ENCODE measurements at regions not wholly inside any gene's neighbourhood (a gene's known extent, or its start where the extent isn't known, plus 50 kb on each side); places are given as distances from the start of the nearest gene placed in this dataset.
A peak's percentile ranks its signal among the peaks of the same experiment; 100 is the strongest.

DNA sequence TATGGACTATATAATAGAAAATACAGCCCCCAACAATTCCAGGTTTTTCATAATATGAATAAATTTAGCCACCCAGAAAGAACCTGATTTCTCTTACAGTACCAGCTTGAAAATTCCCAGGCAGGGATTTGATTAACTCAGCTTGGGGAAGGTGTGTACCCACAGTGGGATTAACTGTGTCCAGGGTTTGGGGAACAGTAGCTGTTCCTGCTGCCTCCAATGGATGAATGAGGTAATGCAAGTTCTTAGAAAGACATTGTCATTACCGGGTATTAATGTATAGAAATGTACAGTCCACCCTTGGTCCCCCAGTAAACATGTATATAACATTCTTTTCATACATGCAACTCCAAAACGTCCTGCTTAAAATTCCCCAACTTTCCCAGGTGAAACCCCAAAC, 115.6 kb downstream of the LRIG3 start:
- H3K27ac ChIP-seq (replicated peaks) = no peak overlapping the region
- H3K4me3 ChIP-seq (replicated peaks; ENCODE audit: insufficient read depth, low read length) = no peak overlapping the region
- H3K27me3 ChIP-seq (ENCODE audit: insufficient read depth, poor library complexity, severe bottlenecking) = no peaks in the 10 kb centered on the region
- no peak for DNase-seq (ENCODE audit: low read depth in 1 of 2, low spot score in 1 of 2)
- TF ChIP-seq, protein P1, sequence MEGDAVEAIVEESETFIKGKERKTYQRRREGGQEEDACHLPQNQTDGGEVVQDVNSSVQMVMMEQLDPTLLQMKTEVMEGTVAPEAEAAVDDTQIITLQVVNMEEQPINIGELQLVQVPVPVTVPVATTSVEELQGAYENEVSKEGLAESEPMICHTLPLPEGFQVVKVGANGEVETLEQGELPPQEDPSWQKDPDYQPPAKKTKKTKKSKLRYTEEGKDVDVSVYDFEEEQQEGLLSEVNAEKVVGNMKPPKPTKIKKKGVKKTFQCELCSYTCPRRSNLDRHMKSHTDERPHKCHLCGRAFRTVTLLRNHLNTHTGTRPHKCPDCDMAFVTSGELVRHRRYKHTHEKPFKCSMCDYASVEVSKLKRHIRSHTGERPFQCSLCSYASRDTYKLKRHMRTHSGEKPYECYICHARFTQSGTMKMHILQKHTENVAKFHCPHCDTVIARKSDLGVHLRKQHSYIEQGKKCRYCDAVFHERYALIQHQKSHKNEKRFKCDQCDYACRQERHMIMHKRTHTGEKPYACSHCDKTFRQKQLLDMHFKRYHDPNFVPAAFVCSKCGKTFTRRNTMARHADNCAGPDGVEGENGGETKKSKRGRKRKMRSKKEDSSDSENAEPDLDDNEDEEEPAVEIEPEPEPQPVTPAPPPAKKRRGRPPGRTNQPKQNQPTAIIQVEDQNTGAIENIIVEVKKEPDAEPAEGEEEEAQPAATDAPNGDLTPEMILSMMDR (IDR thresholded peaks at IDR 0.05; ENCODE audit: insufficient read depth, low read length) = no peak
- TF ChIP-seq GABPA (IDR thresholded peaks at IDR 0.05; ENCODE audit: low read depth) (no peak), SPI1 (IDR thresholded peaks at IDR 0.05; ENCODE audit: borderline replicate concordance, low read depth) (no peak), POLR2AphosphoS5 (IDR thresholded peaks at IDR 0.05; ENCODE audit: low read depth) (no peak)
- TF ChIP-seq, protein P2, sequence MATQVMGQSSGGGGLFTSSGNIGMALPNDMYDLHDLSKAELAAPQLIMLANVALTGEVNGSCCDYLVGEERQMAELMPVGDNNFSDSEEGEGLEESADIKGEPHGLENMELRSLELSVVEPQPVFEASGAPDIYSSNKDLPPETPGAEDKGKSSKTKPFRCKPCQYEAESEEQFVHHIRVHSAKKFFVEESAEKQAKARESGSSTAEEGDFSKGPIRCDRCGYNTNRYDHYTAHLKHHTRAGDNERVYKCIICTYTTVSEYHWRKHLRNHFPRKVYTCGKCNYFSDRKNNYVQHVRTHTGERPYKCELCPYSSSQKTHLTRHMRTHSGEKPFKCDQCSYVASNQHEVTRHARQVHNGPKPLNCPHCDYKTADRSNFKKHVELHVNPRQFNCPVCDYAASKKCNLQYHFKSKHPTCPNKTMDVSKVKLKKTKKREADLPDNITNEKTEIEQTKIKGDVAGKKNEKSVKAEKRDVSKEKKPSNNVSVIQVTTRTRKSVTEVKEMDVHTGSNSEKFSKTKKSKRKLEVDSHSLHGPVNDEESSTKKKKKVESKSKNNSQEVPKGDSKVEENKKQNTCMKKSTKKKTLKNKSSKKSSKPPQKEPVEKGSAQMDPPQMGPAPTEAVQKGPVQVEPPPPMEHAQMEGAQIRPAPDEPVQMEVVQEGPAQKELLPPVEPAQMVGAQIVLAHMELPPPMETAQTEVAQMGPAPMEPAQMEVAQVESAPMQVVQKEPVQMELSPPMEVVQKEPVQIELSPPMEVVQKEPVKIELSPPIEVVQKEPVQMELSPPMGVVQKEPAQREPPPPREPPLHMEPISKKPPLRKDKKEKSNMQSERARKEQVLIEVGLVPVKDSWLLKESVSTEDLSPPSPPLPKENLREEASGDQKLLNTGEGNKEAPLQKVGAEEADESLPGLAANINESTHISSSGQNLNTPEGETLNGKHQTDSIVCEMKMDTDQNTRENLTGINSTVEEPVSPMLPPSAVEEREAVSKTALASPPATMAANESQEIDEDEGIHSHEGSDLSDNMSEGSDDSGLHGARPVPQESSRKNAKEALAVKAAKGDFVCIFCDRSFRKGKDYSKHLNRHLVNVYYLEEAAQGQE (IDR thresholded peaks at IDR 0.05; ENCODE audit: insufficient replicate concordance, low read depth) = no peak

DNA sequence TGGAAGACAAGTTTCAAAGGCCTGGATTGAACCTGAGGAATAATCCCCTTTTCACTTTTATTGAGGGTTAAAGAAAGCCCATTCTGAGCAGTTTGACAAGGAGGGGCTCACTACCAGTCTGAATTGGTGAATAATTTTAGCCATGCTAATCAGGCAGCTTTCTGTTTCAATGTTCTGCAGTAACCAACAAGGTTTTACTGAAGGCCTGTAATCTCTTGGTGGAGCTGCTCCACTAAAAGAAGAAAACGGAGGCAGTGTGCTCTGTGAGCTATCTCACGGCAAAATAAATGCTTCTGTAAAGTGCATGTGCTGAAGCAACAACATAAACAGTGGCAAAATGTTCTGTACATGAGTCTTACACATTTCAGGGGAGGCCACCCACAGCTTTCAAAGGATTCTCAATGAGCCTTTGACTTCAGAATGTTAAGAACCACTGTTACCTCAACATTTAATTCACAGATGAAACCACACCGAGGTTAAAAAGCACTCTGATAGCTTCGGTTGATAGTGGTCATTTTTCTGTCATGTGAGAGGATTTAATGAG, 111.2 kb downstream of the LRIG3 start:
- Histone ChIP-seq H3K4me3 (replicated peaks; ENCODE audit: insufficient read depth, low read length) (no peak overlapping the region), H3K27ac (replicated peaks) (no peak overlapping the region), H3K27me3 (ENCODE audit: insufficient read depth, poor library complexity, severe bottlenecking) (no peaks in the 10 kb centered on the region)
- TF ChIP-seq, protein P1 (IDR thresholded peaks at IDR 0.05; ENCODE audit: insufficient read depth, low read length) = no peak
- TF ChIP-seq GABPA (IDR thresholded peaks at IDR 0.05; ENCODE audit: low read depth) = no peak
- no peak for TF ChIP-seq POLR2AphosphoS5 (IDR thresholded peaks at IDR 0.05; ENCODE audit: low read depth)
- TF ChIP-seq, protein P2 (IDR thresholded peaks at IDR 0.05; ENCODE audit: insufficient replicate concordance, low read depth) = no peak
- no peak for TF ChIP-seq SPI1 (IDR thresholded peaks at IDR 0.05; ENCODE audit: borderline replicate concordance, low read depth)
- DNase-seq (ENCODE audit: low read depth in 1 of 2, low spot score in 1 of 2) = no peak

DNA sequence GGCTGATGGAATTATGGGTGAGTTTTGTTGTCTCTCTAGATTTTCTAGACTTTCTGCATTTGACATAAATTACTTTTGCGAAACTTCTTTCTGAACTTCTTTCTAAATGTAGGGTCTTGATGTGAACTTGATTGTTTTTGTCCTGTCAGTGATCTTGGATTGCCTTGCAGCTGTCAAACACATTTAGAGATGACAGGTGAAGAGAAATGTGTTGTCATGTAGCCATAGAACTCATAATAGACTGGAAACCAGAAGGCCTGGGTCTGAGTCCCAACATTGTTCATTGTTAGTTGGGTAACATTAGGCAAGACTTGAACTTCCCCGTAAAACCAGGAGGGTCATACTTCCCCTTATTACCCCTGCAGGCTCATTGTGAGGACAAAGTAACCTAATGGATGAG, 109.0 kb downstream of the LRIG3 start:
- Histone ChIP-seq H3K27ac (replicated peaks) (no peak overlapping the region), H3K27me3 (ENCODE audit: insufficient read depth, poor library complexity, severe bottlenecking) (no peaks in the 10 kb centered on the region), H3K4me3 (replicated peaks; ENCODE audit: insufficient read depth, low read length) (no peak overlapping the region)
- TF ChIP-seq, protein P2 (IDR thresholded peaks at IDR 0.05; ENCODE audit: insufficient replicate concordance, low read depth) = no peak
- TF ChIP-seq SPI1 (IDR thresholded peaks at IDR 0.05; ENCODE audit: borderline replicate concordance, low read depth) (no peak), POLR2AphosphoS5 (IDR thresholded peaks at IDR 0.05; ENCODE audit: low read depth) (no peak), GABPA (IDR thresholded peaks at IDR 0.05; ENCODE audit: low read depth) (no peak)
- TF ChIP-seq, protein P1 (IDR thresholded peaks at IDR 0.05; ENCODE audit: insufficient read depth, low read length) = no peak
- peak in 1 of 2 experiments; percentile 30 for DNase-seq (ENCODE audit: low read depth in 1 of 2, low spot score in 1 of 2)

Measured in HL-60 (cell line).